ENCODE measurements at regions not wholly inside any gene's neighbourhood (a gene's known extent, or its start where the extent isn't known, plus 50 kb on each side); places are given as distances from the start of the nearest gene placed in this dataset.

DNA sequence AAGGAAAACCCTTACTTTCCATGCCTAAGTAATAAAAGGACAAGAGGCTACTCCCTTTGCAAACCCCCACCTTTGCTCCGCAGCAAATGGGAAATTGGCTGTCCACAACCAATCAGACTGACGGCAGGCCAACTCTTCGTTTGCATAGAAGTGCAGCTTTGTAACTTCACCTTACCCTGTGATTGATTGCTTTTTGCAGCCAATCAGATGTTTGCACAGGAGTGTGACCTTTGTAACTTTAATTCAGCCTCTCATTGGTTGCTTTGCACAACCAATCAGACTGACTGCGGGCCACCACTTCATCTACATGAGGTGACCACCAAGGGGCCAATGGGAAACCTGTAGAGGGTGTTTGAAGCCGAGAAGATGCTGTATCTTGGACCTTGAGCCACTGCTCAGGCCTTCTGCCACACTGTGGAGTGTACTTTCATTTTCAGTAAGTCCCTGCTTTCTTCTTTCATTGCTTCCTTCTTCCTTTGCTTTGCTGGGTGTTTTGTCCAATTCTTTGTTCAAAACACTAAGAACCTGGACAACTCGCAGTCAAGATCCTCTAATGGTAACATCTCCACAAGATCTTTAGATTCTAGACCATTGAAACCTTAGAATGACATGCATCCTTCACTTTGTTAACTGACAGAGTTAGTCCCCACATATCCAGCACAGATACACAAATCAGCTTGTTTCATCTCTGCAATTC, 51.3 kb upstream of the FREM1 start:
- no peak for DNase-seq

DNA sequence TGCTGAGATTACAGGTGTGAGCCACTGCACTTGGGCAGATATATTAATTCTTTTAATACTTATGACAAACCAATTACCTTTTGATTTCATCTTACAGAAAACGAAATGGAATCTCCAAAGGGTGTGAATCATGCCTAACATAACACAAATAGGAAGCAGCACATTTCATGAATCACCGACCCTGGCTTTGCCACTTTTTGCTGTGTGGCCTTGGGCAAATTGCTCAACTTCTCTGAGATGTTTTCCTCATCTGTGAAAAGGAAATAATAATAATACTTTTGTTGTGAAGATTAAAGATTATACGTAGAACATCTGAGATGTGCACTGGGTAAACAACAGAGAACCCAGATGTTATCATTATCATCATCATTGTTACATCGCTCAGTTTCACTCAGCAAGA, 50.7 kb upstream of the FREM1 start:
- DNase-seq = no peak
